GM12872 (cell line): ENCODE measurements at regions not wholly inside any gene's neighbourhood (a gene's known extent, or its start where the extent isn't known, plus 50 kb on each side); places are given as distances from the start of the nearest gene placed in this dataset.

Source experiments
- TF ChIP-seq, protein P1 (sequence below): IDR thresholded peaks from 3 replicates; pipeline ENCODE4 v1.5.1; 2011; ENCODE audit warnings: low read depth, mild to moderate bottlenecking, low read length, moderate library complexity; ENCODE audit not compliant: insufficient read depth

DNA sequence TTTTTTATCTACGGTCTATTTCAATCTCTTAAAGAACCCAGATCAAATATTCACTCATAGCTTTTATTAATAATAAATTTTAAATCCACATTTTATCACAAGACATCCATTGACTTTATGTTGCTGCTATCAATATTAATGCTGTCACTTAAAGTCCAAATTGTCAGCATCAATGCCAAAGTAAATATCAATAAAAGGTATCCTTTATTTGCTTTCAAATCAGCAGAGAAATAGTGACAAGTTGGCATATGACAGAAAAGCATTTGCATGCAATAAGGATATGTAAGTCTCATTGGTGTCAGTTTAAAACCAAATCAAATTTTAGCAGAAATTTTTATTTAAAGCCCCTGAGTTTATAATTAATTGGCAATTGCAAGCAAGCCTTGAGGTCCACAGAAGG is 775.4 kb downstream of the ADCYAP1 start:
- TF ChIP-seq, protein P1, sequence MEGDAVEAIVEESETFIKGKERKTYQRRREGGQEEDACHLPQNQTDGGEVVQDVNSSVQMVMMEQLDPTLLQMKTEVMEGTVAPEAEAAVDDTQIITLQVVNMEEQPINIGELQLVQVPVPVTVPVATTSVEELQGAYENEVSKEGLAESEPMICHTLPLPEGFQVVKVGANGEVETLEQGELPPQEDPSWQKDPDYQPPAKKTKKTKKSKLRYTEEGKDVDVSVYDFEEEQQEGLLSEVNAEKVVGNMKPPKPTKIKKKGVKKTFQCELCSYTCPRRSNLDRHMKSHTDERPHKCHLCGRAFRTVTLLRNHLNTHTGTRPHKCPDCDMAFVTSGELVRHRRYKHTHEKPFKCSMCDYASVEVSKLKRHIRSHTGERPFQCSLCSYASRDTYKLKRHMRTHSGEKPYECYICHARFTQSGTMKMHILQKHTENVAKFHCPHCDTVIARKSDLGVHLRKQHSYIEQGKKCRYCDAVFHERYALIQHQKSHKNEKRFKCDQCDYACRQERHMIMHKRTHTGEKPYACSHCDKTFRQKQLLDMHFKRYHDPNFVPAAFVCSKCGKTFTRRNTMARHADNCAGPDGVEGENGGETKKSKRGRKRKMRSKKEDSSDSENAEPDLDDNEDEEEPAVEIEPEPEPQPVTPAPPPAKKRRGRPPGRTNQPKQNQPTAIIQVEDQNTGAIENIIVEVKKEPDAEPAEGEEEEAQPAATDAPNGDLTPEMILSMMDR, result no peak

DNA sequence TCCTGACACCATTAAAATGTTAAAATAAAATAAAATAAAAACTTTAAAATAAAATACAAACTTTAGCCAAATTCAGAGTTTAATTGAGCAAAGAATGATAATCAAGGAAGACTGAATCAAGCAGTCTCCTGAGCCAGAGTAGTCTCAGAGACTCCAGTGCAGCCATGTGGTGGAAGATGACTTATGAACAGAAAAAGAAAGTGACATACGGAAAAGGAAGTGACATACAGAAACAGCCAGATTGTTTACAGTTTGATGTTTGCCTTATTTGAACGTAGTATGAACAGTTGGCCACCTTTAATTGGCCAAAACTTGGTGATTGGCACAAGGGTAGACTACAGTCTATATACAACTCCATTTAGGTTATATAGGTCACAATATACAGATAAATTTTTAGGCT is 787.2 kb downstream of the ADCYAP1 start:
- TF ChIP-seq, protein P1, result no peak

DNA sequence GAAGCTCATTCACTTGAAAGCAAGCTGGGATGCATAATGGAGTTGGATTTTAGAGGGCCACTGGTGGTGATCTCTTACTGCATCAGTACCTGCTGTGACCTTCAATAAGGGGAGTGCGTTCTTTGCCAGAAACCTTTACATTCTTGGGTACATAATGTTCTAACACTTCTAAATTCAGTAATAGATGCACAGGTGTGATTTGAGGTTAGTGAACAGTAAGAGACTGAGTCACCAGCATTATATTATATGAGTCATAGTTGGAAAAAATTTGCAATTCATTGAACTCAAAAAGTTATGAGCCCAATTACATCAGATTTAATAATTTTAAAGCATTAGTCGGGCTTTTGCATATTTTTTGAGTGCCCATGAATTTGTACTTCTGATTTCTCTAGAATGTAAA is 803.3 kb downstream of the ADCYAP1 start:
- TF ChIP-seq, protein P1, result no peak

DNA sequence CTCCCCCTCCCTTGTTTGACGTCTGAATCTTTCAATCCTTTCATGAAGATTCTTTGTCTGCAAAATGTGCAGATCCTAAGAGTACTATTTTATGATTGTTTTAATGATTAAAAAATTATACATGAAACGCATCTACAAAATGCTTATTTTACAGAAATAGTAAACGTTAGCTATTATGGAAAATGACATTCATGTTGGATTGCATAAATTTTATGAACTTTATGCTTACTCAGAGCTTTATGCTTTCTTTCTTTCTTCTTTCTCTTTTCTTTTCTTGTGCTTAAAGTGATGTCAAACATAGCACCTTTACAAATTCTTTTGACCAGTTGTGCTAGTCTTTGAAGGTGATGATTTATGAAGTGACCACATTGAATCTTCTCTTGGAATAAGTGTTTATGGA is 805.4 kb downstream of the ADCYAP1 start:
- TF ChIP-seq, protein P1, result no peak

DNA sequence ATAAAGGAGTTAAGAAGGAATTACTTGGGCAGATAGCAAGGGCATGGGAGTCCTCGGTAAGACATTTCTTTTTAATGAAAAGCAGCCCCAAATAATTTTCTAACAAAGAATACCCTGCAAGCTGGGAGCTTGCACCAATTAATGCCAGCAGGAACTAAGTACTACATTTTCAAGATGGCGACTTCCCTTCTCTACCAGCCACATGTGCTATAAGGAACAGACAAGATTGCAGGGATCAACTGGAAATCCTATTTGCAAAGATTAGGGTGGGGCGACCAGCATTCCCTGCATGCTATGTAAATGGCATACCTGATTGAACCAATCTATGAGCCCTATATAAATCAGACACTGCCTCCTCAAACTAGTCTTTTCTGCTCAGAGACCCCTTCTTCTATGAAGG is 827.5 kb downstream of the ADCYAP1 start:
- TF ChIP-seq, protein P1, result no peak

DNA sequence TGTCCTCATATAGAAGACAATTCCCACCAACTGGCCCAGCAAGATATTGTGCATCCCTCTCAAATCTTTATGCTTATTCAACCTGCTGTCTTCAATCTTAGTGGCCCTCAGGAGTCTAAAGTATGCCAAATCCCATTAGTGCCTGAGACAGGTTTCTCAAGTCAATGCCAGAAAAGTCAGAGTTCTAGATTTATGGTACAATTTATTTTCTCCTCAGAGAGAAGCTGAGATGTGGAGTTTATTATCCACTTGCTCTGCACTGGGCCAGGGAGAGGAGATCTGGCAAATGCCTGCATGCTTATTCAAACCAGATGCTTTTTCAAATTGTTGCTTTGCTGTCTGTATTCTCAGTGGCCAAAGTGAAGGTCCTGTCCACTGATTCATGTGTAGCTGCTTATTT is 825.2 kb downstream of the METTL4 start:
- TF ChIP-seq, protein P1, result no peak

DNA sequence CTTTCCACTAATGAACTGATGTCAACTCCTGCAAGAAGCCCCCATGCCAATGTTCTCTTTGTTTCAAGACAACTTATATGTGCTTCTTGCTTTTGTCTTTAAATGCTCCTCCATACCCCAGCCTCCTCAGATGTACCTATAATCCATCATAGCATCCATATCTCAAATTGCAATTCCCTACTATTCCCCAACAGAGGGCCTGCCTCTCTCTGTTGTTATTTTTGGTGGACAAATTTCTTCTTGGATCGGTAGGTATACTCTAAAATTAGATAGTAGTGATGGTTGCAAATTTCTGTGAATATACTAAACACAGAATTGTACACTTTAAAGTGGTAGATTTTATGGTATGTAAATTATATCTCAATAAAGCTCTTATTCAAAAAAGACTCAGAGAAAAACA is 820.1 kb downstream of the METTL4 start:
- TF ChIP-seq, protein P1, result no peak

DNA sequence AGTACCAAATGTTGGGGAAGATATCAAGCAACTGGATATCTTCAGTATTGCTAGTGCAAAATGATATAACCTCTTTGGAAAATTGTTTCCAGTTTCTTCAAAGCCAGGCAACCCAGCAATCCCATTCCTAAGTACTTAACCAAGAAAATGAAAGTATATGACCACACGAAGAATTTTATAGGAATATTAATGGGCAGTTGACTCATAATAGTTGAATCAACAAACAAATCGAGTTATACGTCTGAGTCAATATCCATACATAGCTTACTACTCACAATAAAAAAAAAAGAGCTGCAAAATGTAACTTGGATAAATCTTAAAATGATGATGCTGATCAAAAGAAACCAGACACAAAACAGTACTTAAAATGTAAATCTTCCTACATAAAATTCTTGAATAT is 810.4 kb downstream of the METTL4 start:
- TF ChIP-seq, protein P1, result no peak
